Motor neuron (in vitro differentiated cells): ENCODE measurements at regions not wholly inside any gene's neighbourhood (a gene's known extent, or its start where the extent isn't known, plus 50 kb on each side); places are given as distances from the start of the nearest gene placed in this dataset.
A peak's percentile ranks its signal among the peaks of the same experiment; 100 is the strongest.

ENCODE experiments used
- ATAC-seq, 8 experiments: fragments of 200-7000 bp; cut with Tn5 transposase; replicated peaks in 6 of 8; 2 replicates each; pipeline ENCODE4 v1.8.0; 2021; ENCODE audit warnings: mild to moderate bottlenecking in 8 of 8, moderate library complexity in 8 of 8
- H3K27ac ChIP-seq, 2 donors: fragments of 250-450 bp; sonication (Bioruptor Pico); 2 replicates each; pipeline ENCODE4 v1.9.0; 2021; ENCODE audit warnings: antibody characterized with exemption in 2 of 2, mild to moderate bottlenecking in 2 of 2, moderate library complexity in 1 of 2
- H3K4me1 ChIP-seq, 2 donors: fragments of 250-450 bp; sonication (Bioruptor Pico); replicated peaks in 1 of 2; 2 replicates each; pipeline ENCODE4 v1.6.1; 2021; ENCODE audit warnings: antibody characterized with exemption in 2 of 2, mild to moderate bottlenecking in 2 of 2, moderate library complexity in 1 of 2
- H3K4me3 ChIP-seq, 5 donors: fragments of 250-450 bp; sonication (Bioruptor Pico); 2 replicates each; pipeline ENCODE4 v1.9.0; 2021; ENCODE audit warnings: antibody characterized with exemption in 5 of 5, mild to moderate bottlenecking in 5 of 5, moderate library complexity in 4 of 5
- WGBS, 10 experiments: fragments of 450-650 bp; shearing (Covaris generic); methylation state at CpG; one replicate each; pipeline ENCODE4 v1.0.0; 2022; 5-methylcytosine and 5-hydroxymethylcytosine counted together
- in situ Hi-C, 9 experiments: fragments of 400-800 bp; cut with MboI; loops; one replicate each; pipeline ENCODE4 v1.15.0; 2021; ENCODE audit warnings: low sequenced_read_pairs in 9 of 9, low pct_unique_long_range_greater_than_20kb in 2 of 9; ENCODE audit not compliant: unreplicated experiment in 9 of 9

- WGBS, 10 experiments, result 0 to 89% (median 72%) methylated on average over 1 to 18 of the region's 23 CpGs
- Histone ChIP-seq H3K27ac (no peak overlapping the region), H3K4me1 (peaks cover 0 to 3% of the 10 kb centered on the region in 2 donors), H3K4me3 (no peak overlapping the region)
- peak in 4 of 8 experiments; percentile 32 to 71 (median 56) for ATAC-seq
- in situ Hi-C loops, result no loop called here
These were observed 299.9 kb downstream of the ASMT start for GRCh38 chrX:1914606-1915365.

- no peak overlapping the region for H3K27ac ChIP-seq
- WGBS, 10 experiments, result 50 to 100% (median 97%) methylated on average over 1 to 8 of the region's 8 CpGs; no CpG with 5 or more reads in 1 of the 10 experiments
- no peak for ATAC-seq
These were observed 303.9 kb downstream of the ASMT start for GRCh38 chrX:1918780-1919179.

GRCh38 chrX:1925053-1925481 lies 310.2 kb downstream of the ASMT start:
- H3K4me1 ChIP-seq, result peaks cover 6% of the 10 kb centered on the region in 2 donors
- WGBS, 10 experiments, result 0 to 6% (median 0%) methylated on average over 1 to 16 of the region's 20 CpGs; no CpG with 5 or more reads in 1 of the 10 experiments
- peak overlapping the region in 4 of 5 donors; percentile 10 to 29 (median 17) for H3K4me3 ChIP-seq
- in situ Hi-C loops, result no loop called here
- peak overlapping the region; percentile 8 to 11 for H3K27ac ChIP-seq
- peak in 5 of 8 experiments; percentile 82 to 95 (median 94) for ATAC-seq

More at GRCh38 chrX:1918780-1919179, 303.9 kb downstream of the ASMT start:
- in situ Hi-C loops, result no loop called here
- no peak overlapping the region for H3K4me3 ChIP-seq
- peaks cover 0 to 3% of the 10 kb centered on the region in 2 donors for H3K4me1 ChIP-seq

GRCh38 chrX:1928805-1929204 lies 313.9 kb downstream of the ASMT start:
- WGBS, 10 experiments, result 43 to 83% (median 69%) methylated on average over 1 to 10 of the region's 10 CpGs; no CpG with 5 or more reads in 4 of the 10 experiments
- no peak for ATAC-seq
- in situ Hi-C loops, result no loop called here
- peaks cover 6% of the 10 kb centered on the region in 2 donors for H3K4me1 ChIP-seq
- no peak overlapping the region for H3K27ac ChIP-seq
- H3K4me3 ChIP-seq, result no peak overlapping the region

- H3K4me1 ChIP-seq, result peaks cover 0 to 2% of the 10 kb centered on the region in 2 donors
- H3K4me3 ChIP-seq, result no peak overlapping the region
- in situ Hi-C loops, result no loop called here
- peak in 1 of 8 experiments; percentile 26 for ATAC-seq
- WGBS, 10 experiments, result 0 to 86% (median 51%) methylated on average over 1 to 6 of the region's 6 CpGs; no CpG with 5 or more reads in 4 of the 10 experiments
- H3K27ac ChIP-seq, result no peak overlapping the region
These were observed 317.4 kb downstream of the ASMT start for GRCh38 chrX:1932231-1932630.

- ATAC-seq, result no peak
- H3K4me1 ChIP-seq, result peaks cover 0 to 7% of the 10 kb centered on the region in 2 donors
- in situ Hi-C loops, result no loop called here
- 20 to 100% (median 87%) methylated on average over 1 to 8 of the region's 9 CpGs; no CpG with 5 or more reads in 1 of the 10 experiments for WGBS, 10 experiments
- H3K4me3 ChIP-seq, result no peak overlapping the region
- H3K27ac ChIP-seq, result no peak overlapping the region
These were observed 319.1 kb downstream of the ASMT start for GRCh38 chrX:1933964-1934363.

- ATAC-seq, result no peak
- H3K4me1 ChIP-seq, result peaks cover 0 to 7% of the 10 kb centered on the region in 2 donors
- WGBS, 10 experiments, result 21 to 96% (median 58%) methylated on average over 1 to 4 of the region's 4 CpGs
- in situ Hi-C loops, result no loop called here
- H3K4me3 ChIP-seq, result no peak overlapping the region
- no peak overlapping the region for H3K27ac ChIP-seq
These were observed 320.9 kb downstream of the ASMT start for GRCh38 chrX:1935805-1936204.

GRCh38 chrX:1938190-1938589 lies 323.3 kb downstream of the ASMT start:
- H3K27ac ChIP-seq, result no peak overlapping the region
- H3K4me1 ChIP-seq, result peaks cover 0 to 7% of the 10 kb centered on the region in 2 donors
- no peak for ATAC-seq
- H3K4me3 ChIP-seq, result no peak overlapping the region
- in situ Hi-C loops, result no loop called here
- 20 to 100% (median 85%) methylated on average over 2 to 5 of the region's 6 CpGs; no CpG with 5 or more reads in 3 of the 10 experiments for WGBS, 10 experiments

GRCh38 chrX:1941321-1941720 lies 326.5 kb downstream of the ASMT start:
- in situ Hi-C loops, result no loop called here
- 20 to 100% (median 45%) methylated on average over 1 to 5 of the region's 6 CpGs for WGBS, 10 experiments
- Histone ChIP-seq H3K4me1 (peaks cover 0 to 7% of the 10 kb centered on the region in 2 donors), H3K4me3 (no peak overlapping the region), H3K27ac (no peak overlapping the region)
- ATAC-seq, result no peak

- in situ Hi-C loops, result no loop called here
- Histone ChIP-seq H3K4me3 (no peak overlapping the region), H3K27ac (no peak overlapping the region), H3K4me1 (no peaks in the 10 kb centered on the region)
- no peak for ATAC-seq
- WGBS, 10 experiments, result 60 to 100% (median 91%) methylated on average over 2 to 6 of the region's 10 CpGs; no CpG with 5 or more reads in 1 of the 10 experiments
These were observed 331.0 kb downstream of the ASMT start for GRCh38 chrX:1945879-1946278.

GRCh38 chrX:1946974-1947373 lies 332.1 kb downstream of the ASMT start:
- no peak overlapping the region for H3K27ac ChIP-seq
- no peak for ATAC-seq
- 77 to 100% (median 93%) methylated on average over 6 to 8 of the region's 9 CpGs; no CpG with 5 or more reads in 1 of the 10 experiments for WGBS, 10 experiments
- H3K4me1 ChIP-seq, result no peaks in the 10 kb centered on the region
- H3K4me3 ChIP-seq, result no peak overlapping the region
- in situ Hi-C loops, result no loop called here
